Stimulated activated CD4-positive, alpha-beta T cell treated with anti-CD3 and anti-CD28 coated beads, Interleukin-12 subunit alpha, Interleukin-12 subunit beta, amount 100 ng/mL, for 4 hours (primary cell): ENCODE measurements at regions not wholly inside any gene's neighbourhood (a gene's known extent, or its start where the extent isn't known, plus 50 kb on each side); places are given as distances from the start of the nearest gene placed in this dataset.

Source experiments
- DNase-seq: peaks from one replicate; pipeline ENCODE4 v3.0.0-alpha.2; 2020

DNA sequence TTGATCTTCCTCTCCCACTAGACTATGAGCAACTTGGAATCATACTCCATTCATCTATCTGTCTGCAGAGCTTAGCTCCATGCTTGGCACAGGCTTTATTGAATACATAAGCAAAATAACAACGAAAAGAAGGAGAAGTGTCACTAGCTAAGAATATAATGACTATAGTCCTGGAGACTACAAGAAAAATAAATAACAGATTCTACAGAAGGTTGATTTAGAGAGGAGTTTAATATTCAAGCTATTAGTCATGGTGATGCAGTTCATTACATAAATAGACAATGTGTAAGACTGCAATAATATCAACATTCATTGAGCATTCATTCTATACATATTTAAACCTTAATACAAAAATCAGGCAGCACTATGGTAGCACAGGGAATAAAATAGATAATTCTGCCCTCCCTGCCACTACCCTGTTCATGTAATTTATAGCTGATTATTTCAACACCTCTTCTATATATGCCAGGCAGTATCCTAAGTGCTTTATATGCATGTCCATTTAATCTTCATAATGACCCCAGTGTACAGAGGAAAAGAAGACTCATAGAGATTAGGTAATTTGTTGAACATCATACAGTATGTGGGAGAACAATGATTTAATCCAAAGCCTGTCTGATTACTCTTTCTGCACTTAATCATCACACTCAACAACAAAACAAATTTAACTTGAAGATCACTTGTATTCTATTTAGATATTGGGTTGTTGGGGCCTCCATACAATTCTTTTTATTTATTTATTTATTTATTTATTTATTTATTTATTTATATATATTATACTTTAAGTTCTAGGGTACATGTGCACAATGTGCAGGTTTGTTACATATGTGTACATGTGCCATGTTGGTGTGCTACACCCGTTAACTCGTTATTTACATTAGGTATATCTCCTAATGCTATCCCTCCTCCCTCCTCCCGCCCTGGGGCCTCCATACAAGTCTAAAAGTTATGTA lies 165.3 kb downstream of the RNF152 start:
- DNase-seq, result no peak

DNA sequence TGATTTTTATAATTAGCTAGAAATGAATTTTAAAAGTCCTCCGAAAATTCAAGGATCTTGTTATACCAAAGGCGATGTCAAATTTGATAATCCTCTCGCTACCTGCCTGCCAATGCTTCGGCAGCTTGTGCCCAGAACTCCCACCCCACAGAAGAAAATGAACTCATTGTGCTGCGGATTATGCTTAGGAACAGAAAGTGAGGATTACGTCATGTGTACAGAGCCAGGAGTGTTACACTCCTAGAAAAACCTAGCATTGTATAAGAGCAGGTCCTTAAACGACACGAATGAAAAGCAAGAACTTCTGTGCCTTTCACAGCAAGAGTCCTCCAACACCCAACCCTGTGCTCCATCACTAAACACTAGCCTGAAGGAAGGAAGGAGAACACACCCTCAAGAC lies 168.3 kb downstream of the RNF152 start:
- no peak for DNase-seq

DNA sequence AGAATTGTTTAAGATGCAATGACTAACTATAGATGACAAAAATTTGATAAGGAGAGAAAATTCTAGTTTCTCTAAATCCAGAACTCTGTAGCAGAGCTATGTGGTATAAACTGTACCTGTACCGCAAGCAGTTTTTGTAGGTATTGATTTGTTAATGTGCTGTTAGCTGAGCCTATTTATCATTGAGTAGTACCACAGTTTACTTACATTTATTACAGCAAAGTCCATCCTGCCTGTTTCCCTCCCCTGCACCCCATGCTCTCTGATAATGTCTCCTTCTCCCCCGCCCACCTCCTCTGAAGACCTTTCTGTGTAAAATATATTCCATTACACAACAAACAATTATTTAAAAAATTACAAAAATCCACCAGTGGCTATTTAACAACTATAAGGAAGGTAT lies 170.6 kb downstream of the RNF152 start:
- DNase-seq, result no peak

DNA sequence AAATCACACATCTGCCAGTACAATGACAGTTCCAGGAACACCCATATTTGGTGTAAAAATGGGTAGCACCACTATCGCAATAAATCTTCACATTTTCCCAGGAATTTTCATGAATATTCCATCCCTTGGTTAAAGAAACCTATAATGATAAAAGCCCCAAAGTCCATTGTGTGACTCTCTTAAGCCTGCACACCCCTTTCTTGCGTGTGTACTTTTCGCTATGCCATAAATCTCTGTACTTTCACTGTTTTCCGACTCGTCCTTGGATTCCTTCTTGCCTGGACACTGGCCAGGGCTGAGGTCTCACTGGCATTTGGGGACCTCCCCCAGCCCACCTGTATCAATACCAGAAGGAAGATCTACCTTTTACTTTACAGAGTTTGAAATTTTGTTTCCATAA lies 172.3 kb downstream of the RNF152 start:
- no peak for DNase-seq

DNA sequence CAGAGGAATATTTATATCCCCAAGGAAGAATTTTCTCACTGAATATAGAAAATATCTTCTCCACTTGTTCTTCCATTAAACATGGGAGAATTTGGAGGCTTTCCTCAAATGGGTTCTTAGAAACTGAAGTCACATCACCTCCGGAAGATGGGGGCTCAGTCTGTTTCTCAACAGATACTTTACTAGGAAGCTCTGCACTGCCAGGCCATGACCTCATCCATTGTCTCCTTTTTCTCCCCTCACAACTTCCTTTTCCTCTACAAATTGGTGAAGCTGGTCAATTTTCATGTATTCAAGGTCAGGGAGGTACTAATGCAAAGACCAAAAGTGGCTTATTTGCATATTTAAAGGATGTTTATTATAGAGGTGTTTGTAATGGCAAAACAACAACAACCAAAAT lies 173.1 kb downstream of the RNF152 start:
- DNase-seq, result no peak

DNA sequence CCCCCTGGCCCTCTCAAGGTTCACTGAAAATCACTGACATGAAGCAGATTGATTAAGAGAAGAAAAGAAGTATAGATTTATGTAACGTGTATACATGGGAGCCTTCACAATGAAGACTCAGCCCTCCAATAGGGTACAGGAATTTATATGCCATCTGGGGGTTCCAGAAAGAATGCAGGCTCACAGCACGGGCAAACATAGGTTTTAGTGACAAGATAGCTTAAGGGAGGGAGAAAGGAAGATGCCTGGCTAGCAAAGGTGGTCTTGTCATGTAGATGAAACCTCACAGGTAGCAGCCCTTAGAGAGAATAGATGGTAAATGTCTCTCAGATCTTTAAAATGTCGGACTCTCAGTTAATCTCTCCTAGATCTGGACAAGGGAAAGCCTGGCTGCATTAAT lies 173.9 kb downstream of the RNF152 start:
- no peak for DNase-seq

DNA sequence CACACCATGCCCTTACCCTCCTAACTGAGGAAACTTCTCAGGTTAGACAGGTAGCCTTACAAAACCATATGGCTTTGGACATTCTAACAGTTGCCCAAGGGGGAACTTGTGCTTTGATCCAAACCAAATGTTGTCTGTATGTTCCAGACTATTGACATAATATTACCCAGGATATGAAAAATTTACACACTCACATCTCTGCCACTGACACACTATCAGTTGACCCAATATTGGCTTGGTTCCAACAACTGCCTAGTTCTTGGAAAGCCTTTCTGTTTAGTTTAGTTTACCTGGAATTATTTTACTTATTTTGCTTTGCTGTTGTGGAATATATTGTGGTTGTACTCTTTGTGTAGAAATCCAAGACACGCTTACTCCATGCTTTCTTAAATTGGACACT lies 178.4 kb downstream of the RNF152 start:
- DNase-seq, result no peak

DNA sequence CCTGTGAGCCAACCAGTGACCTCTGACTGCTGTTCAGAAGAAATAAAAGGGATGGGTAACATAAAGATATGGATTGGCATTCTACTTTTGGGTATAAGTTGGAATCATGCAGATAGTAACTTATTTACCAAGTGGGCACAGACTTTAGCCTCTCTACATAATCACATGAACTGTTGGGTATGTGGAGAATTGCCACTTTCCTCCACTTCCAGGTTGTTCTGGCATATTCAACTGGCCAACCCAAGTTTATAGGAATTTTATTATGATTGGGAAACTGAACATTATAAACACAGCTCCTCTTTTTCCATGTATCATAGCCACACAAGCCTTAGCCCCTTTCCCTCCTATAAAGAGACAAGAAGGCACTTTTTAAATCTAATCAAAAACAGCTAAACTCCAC lies 179.3 kb downstream of the RNF152 start:
- DNase-seq, result no peak

DNA sequence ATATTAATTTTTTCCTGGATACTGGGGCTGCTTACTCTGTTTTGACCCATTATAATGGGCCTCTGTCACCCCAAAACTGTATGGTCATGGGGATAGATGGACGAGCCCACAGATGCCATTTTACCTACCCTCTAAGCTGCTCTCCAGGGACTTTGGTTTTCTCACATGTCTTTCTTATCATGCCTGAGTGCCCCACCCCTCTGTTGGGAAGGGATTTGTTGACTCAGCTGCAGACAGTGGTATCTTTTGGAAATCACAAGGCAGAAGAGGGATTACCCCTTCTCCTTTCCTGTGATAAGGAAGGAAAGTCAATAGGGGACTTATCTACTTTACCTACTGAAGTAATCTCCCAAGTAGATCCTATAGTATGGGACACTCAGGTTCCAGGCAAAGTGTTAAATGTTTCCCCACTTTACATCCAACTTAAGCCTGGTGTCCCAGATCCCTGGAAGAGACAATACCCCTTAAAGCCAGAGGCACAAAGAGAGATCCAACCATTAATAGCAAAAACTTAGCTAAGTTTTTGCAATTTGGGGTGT lies 182.7 kb downstream of the RNF152 start:
- DNase-seq, result no peak

DNA sequence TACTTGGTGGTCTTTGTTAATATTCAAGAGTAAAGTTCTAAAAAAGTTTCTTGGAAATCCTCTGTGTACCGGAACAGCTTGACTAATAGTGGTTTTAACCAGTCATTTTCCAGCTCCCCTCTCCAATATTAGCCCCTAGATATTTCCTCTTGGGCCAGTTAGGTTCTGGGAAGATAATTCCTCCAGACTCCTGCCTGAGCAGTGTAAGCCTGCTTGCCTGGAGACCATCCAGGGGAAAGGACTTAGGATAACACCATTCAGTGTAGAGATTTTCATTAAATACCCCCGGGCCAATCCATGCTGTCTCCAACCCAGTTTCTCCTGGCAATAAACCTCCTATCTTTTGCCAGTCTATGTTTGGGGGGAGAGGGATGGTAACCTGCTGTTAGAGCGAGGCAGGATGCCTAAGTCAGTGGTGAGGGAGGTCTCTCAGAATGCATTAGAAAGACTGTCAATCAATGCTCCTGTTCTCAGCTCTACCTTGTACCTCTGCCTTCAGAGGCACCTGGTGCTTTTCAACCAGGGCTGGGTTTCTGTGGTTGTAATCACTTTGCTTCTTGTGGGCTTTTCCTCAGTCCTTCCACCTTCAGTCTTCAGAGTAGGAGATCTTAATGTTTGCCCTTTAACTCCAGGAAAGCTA lies 186.4 kb downstream of the RNF152 start:
- DNase-seq, result no peak

DNA sequence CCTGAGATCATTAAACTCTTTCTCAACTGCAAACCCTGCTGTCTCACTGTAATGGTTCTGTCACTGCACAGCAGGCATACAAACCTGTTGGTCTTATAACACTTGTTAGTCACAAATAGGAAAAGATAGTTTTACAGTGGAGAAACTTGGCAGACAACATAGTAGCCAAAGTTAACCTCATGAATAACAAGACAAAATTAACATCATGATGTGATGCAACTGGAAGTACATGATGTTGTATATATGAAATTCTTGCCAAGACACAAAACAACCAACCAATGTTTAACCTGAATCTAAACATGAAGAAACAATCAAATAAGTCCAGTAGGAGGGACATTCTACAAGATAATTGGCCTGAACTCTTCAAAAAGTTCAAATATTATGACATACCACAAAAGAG lies 189.3 kb downstream of the RNF152 start:
- no peak for DNase-seq

DNA sequence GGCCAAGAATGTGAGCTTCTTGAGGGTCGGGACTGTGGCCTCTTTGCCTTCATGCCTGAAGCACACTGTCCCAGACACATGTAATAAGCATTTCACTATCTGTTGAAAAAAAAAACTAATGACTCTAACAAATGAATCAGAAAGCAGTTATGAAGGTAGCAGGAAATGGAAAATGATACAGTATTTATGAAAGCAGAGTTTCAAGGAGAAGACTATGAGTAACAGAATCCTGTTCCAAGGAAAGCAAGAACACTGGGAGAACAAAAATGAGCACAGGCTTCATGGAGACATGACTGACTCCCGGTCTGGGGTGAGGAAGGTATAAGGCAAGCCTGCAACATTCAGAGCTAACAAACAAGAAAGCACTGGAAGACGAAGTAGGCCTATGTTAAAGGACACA lies 190.8 kb downstream of the RNF152 start:
- no peak for DNase-seq

DNA sequence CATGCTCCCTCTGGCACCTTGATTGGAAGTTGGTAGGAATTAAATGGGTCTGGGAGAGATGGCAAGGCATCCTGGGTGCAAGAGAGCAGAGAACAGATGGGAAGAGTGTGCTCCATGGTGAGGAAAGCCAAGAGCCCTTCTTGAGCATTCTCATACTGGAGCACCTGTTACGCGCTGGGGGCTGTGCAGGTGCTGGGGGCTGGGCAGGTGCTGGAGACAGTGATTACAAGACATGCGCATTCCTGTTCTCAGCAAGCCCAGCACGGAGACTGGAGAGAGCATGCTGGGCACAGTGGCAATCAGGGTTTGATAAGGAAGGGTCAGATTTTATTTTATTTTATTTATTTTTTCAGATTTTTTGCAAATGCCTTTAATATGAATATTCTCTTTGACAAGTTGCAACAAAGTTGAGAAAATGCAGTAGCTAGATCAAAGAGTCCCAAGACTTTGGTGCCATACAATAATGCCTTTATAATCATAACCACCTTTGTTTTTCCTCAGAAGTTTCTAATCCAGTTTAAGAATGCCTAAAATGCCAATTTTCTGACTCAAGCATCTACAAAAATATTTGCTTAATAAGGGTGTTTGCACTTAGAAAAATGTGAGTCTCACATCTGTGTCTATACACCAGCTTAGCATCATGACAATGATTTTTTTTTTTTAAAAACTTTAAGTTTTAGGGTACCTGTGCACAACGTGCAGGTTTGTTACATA lies 193.3 kb downstream of the RNF152 start:
- no peak for DNase-seq

DNA sequence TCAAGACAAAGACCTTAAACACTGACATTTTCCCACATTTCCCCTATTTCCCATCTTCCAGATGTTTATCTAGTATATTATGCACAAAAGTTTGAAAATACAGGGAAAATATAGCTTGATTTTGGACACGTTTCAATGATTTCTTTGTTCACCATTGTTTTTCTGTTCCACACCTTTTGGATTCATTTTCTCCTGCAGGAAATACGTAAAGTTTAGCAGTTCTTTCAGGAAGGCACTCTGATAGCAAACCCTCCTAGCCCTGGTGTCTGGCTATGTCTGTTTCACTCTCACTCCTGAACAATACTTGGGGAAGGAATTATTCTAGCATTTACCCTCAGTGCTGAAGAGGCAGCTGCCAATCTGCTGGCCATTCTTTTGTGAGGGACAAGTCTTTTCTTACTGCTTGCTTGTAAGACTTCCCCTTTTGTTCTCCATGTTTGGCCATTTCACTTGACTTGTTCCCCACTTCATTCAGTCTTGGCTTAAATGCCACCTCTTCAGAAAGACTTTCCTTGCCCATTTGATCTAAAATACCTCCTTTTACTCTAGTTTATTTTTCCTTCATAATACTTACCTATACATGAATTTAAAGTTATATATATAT lies 195.4 kb downstream of the RNF152 start:
- no peak for DNase-seq

DNA sequence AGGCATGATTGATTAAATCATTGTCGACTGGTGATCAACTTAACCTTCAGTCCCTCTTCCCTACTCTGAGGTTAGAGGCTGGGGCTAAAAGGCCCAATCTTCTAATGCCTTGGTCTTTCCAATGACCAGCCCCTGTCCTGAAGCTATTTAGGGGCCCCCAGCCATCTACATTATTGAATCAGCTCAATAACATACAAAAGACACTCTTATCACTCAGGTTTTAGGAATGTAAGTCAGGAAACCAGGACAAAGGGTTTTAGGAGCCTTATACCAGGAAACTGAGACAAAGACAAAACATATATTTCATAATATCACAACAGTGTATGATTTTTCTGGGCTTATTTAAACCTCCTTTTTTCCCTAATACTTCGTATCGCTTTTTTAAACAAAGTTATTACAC lies 198.6 kb downstream of the RNF152 start:
- no peak for DNase-seq

DNA sequence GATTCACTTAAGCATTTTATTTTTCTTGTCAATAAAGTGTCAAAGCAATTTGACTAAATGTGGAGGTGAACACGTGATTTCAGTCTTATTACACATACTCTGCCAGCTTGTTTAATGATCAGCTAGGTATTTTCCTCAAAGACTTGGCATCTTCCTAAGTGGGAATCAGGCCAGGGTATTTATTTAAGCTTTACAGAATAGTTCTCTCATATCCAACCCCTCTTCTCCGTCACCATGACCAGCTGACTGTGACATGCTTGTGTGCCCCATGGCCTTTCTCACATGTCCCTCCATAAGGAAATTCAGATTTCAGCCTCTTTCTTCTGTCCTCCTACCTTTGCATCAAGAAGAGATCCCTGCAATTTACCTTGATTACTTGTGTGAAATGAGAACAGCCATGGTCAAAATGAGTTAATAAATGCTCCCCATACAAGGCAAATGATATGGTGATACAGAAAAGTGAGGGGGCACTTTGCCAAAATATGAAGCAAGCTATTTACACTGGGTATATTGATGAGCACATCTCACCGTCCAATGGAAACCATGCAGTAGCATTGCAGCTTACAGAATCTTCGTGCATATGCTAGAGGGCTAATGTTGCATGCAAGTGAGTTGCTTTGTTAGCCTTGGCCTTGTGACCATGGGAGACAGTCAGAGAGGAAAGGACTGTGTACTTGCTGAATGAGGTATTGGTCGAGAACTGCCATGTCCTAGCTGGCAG lies 202.2 kb downstream of the RNF152 start:
- DNase-seq, result no peak

DNA sequence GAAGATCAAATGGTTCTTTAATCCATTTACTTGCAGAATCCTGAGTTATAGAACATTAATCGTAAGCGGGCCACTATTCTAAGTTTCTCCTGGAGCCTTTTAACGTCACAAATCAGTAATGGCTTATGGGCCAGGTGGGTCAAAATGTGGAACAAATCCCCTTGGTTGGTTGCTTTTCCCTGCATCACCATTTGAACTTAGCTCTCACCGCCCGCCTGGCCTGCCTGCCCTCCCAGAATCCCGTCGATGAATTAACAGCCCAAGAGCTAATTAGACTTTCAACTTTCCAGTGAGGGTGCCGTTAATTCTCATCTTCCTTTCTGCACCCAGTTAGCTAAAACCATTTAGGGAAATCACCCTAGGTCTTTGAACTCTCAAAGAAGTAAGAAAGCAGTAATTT lies 205.5 kb downstream of the RNF152 start:
- DNase-seq, result no peak

DNA sequence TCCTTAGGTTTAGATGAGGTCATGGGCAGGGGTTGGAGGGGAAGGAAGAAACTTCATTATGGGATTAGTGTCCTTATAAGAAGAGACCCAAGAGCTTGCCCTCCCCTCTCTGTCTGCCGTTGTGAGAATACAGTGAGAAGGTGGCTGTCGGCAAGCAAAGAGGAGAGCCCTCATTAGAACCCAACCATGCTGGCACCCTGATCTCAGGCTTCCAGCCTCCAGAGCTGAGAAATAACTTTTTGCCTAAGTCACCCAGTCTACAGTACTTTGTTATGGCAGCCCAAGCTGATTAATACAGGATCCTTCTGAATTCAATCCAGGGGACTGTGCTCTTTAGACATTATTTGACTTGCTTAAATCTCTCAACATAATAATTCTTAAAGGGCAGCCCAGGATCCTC lies 209.0 kb downstream of the RNF152 start:
- no peak for DNase-seq

DNA sequence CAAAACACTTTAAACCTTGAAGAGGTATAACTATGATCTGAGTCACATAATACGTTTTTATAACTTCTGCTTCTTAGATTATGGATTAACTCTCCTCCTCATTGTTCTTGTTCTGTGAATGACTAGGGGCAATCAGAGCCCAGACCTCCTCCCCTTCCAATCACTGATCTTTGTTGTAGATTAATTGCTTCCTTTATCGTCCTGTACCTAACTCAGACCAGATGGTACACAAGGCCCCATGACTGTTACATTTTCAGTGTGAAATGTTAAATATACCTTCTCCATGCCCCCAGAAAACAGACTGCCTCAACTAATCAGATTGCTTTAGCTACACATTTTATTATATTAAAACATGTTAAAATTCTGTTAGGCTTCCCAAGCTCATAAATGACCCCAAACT lies 211.7 kb downstream of the RNF152 start:
- no peak for DNase-seq

DNA sequence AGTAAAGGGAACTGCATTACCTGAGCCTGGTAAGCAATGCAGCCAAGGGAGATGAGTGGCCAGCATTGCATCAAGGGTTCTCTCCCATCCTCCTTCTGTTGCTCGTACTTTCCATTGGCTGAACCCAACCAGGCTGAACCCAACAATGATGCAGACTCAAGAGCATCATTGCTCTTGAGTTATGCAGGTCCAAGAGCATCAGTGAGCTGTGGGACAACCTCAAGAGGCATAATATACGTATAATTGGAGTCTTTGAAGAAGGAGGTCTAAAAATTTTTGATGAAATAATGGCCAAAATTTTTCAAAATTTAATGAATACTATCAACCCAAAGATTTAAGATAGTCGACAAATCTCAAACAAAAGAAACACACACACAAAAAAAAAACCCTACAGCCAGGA lies 213.0 kb downstream of the RNF152 start:
- DNase-seq, result no peak

DNA sequence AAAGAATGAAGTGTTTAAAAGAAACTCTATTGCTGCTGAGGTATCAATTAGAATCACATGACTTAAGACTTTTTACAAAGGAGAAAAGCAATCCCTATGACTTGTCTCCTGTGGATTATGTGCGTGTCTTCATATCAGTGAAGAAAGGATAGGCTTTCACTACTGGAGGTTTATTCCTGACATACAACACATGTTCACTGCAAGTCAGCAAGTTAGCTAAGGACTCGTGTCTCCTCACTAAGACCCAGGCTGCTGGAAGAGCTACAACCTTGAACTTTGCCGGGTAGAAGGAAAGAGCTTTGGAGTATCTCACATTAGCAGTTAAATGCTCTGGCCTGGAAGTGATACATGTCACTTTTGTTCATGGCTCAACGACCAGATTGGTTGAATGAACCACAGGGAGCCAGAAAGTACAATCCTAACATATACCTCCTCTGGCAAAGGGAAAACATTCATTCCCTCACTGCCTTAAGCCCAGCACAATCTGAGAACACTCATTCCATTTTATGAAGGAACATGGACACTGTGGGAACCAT lies 215.3 kb downstream of the RNF152 start:
- DNase-seq, result no peak

DNA sequence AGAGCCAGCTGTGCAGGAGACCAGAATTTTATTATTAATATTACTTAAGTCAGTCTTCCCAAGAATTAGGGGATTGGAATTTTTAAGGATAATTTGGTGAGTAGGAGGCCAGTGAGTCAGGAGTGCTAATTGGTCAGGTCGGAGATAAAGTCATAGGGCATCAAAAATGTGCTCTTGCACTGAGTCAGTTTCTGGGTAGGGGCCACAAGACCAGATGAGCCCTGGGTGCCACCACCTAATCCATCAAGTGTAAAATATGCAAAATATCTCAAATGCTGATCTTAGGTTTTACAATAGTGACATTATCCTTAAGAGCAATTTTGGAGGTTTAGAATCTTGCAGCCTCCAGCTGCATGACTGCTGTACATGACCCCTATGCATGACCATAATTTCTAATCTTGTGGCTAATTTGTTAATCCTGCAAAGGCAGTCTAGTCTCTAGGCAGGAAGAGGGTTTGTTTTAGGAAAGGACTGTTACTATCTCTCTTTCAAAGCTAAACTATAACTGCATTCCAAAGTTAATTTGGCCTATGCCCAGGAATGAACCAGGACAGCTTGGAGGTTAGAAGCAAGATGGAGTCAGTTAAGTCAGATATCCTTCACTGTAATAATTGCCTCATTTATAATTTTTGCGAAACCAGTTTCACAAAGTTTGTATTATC lies 215.9 kb downstream of the RNF152 start:
- no peak for DNase-seq
